H1 (cell line): ENCODE measurements at regions not wholly inside any gene's neighbourhood (a gene's known extent, or its start where the extent isn't known, plus 50 kb on each side); places are given as distances from the start of the nearest gene placed in this dataset.

Experiments used
- CTCF ChIA-PET: fragments of 300-600 bp; sonication (Branson Sonifier 250); formaldehyde crosslinking; loops from one replicate; lab custom pipeline; 2021; ENCODE audit not compliant: partially characterized antibody; lab: Charles Lee
- POLR2A ChIA-PET: fragments of 300-600 bp; sonication (Branson Sonifier 250); formaldehyde crosslinking; loops from one replicate; lab custom pipeline; 2021; ENCODE audit warnings: inconsistent platforms; ENCODE audit not compliant: partially characterized antibody; lab: Charles Lee
- DNase-seq, 2 experiments: peaks; one replicate each; pipeline versions ENCODE4 v3.0.0 to v3.0.0-alpha.2; 2010 to 2022; ENCODE audit warnings: low spot score in 2 of 2, low read depth in 1 of 2, mixed read lengths in 1 of 2
- FAIRE-seq: peaks from 2 replicates; lab custom pipeline; 2011; peaks lifted over from hg19 to GRCh38; lab: Jason Lieb, UNC
- H2AFZ ChIP-seq: 2 replicates; pipeline ENCODE4 v1.8.1; 2012; ENCODE audit warnings: low read length, inconsistent platforms
- H2AK5ac ChIP-seq: 2 replicates; pipeline ENCODE4 v1.6.1; 2013; ENCODE audit warnings: low read depth, low read length
- H2BK120ac ChIP-seq: replicated peaks from 2 replicates; pipeline ENCODE3; 2013; ENCODE audit warnings: low read depth, low read length, inconsistent platforms
- H2BK12ac ChIP-seq: 2 replicates; pipeline ENCODE4 v1.6.1; 2013; ENCODE audit warnings: low read depth, low read length
- H2BK15ac ChIP-seq: 2 replicates; pipeline ENCODE4 v1.6.1; 2013; ENCODE audit warnings: low read length
- H2BK20ac ChIP-seq: 2 replicates; pipeline ENCODE4 v1.6.1; 2013; ENCODE audit warnings: low read length
- H2BK5ac ChIP-seq: 2 replicates; pipeline ENCODE4 v1.6.1; 2013; ENCODE audit warnings: low read depth, low read length
- H3K14ac ChIP-seq: 2 replicates; pipeline ENCODE4 v1.6.1; 2013; ENCODE audit warnings: inconsistent platforms; ENCODE audit not compliant: insufficient read length
- H3K18ac ChIP-seq: 2 replicates; pipeline ENCODE4 v1.6.1; 2013; ENCODE audit warnings: low read length; ENCODE audit errors: extremely low read depth
- H3K23ac ChIP-seq: 2 replicates; pipeline ENCODE4 v1.6.1; 2013; ENCODE audit warnings: inconsistent platforms; ENCODE audit not compliant: insufficient read length
- H3K23me2 ChIP-seq: 2 replicates; pipeline ENCODE4 v1.6.1; 2013; ENCODE audit warnings: low read depth, low read length
- H3K27ac ChIP-seq: 2 replicates; pipeline ENCODE4 v1.6.1; 2011; ENCODE audit warnings: low read depth, low read length, inconsistent platforms
- H3K27me3 ChIP-seq, 4 experiments: replicated peaks in 1 of 4; 1 replicate in 1 of 4; 2 replicates in 3 of 4; pipeline versions ENCODE4 v1.6.1 to v1.8.1; 2011 to 2013; ENCODE audit warnings: low read length in 3 of 4, mild to moderate bottlenecking in 3 of 4, inconsistent platforms in 2 of 4, mixed read lengths in 2 of 4, moderate library complexity in 1 of 4; ENCODE audit not compliant: control insufficient read depth in 3 of 4, insufficient read depth in 3 of 4; ENCODE audit errors: extremely low read depth in 1 of 4
- H3K36me3 ChIP-seq, 4 experiments: 2 replicates each; pipeline versions ENCODE4 v1.6.1 to v1.8.1; 2011 to 2013; ENCODE audit warnings: mild to moderate bottlenecking in 4 of 4, low read length in 3 of 4, moderate library complexity in 2 of 4, control low read depth in 1 of 4, inconsistent platforms in 1 of 4; ENCODE audit not compliant: insufficient read depth in 4 of 4, control insufficient read depth in 2 of 4
- H3K4ac ChIP-seq: replicated peaks from 2 replicates; pipeline ENCODE3; 2013; ENCODE audit warnings: low read length, low read depth, mixed read lengths, inconsistent platforms; ENCODE audit not compliant: insufficient read length
- H3K4me1 ChIP-seq, 4 experiments: replicated peaks in 1 of 4; 1 replicate in 1 of 4; 2 replicates in 3 of 4; pipeline versions ENCODE4 v1.6.1 to v1.8.1; 2011 to 2013; ENCODE audit warnings: low read length in 3 of 4, inconsistent platforms in 2 of 4, mixed read lengths in 1 of 4; ENCODE audit not compliant: insufficient read depth in 4 of 4, control insufficient read depth in 3 of 4
- H3K4me2 ChIP-seq, 2 experiments: 2 replicates each; pipeline versions ENCODE4 v1.6.1 to v1.8.1; 2011 to 2013; ENCODE audit warnings: low read depth in 2 of 2, low read length in 2 of 2, control low read depth in 1 of 2, inconsistent platforms in 1 of 2, mild to moderate bottlenecking in 1 of 2; ENCODE audit not compliant: insufficient read depth in 1 of 2
- H3K4me3 ChIP-seq, 4 experiments: fragments of 200-600, 300-600 bp in 1 of 4; sonication (generic), shearing (Covaris generic), sonication (Bioruptor Twin) in 1 of 4; 2 replicates each; pipeline versions ENCODE4 v1.5.1 to v1.8.1; 2011 to 2016; ENCODE audit warnings: low read length in 4 of 4, low read depth in 3 of 4, control low read depth in 2 of 4, inconsistent platforms in 2 of 4, mild to moderate bottlenecking in 2 of 4, mixed read lengths in 1 of 4, moderate library complexity in 1 of 4; ENCODE audit not compliant: insufficient read depth in 2 of 4; ENCODE audit errors: extremely low read depth in 1 of 4
- H3K56ac ChIP-seq: replicated peaks from 2 replicates; pipeline ENCODE3; 2013; ENCODE audit warnings: low read depth, mild to moderate bottlenecking, mixed read lengths, low read length, inconsistent platforms; ENCODE audit not compliant: insufficient read length
- H3K79me1 ChIP-seq: 2 replicates; pipeline ENCODE4 v1.6.1; 2013; ENCODE audit warnings: low read depth, low read length, control low read depth
- H3K79me2 ChIP-seq, 2 experiments: 2 replicates each; pipeline versions ENCODE4 v1.6.1 to v1.8.1; 2012 to 2013; ENCODE audit warnings: low read length in 2 of 2, mild to moderate bottlenecking in 2 of 2, inconsistent platforms in 1 of 2; ENCODE audit not compliant: insufficient read depth in 2 of 2, control insufficient read depth in 1 of 2
- H3K9ac ChIP-seq, 4 experiments: replicated peaks in 1 of 4; 1 replicate in 1 of 4; 2 replicates in 3 of 4; pipeline versions ENCODE4 v1.6.1 to v1.8.1; 2011 to 2013; ENCODE audit warnings: low read depth in 3 of 4, low read length in 3 of 4, control low read depth in 2 of 4, mild to moderate bottlenecking in 2 of 4, moderate library complexity in 2 of 4, inconsistent platforms in 1 of 4; ENCODE audit errors: extremely low read depth in 1 of 4
- H3K9me3 ChIP-seq, 2 experiments: 2 replicates each; pipeline versions ENCODE4 v1.6.1 to v1.8.1; 2012 to 2013; ENCODE audit warnings: mild to moderate bottlenecking in 2 of 2, moderate library complexity in 2 of 2, control low read depth in 1 of 2, inconsistent platforms in 1 of 2, low read depth in 1 of 2, low read length in 1 of 2, mixed read lengths in 1 of 2; ENCODE audit not compliant: insufficient read depth in 2 of 2
- H4K20me1 ChIP-seq, 2 experiments: replicated peaks in 1 of 2; 2 replicates each; pipeline versions ENCODE3 to v1.8.1; 2011 to 2013; ENCODE audit warnings: inconsistent platforms in 2 of 2, low read length in 2 of 2, mild to moderate bottlenecking in 1 of 2; ENCODE audit not compliant: insufficient read depth in 2 of 2, control insufficient read depth in 1 of 2
- H4K5ac ChIP-seq: 2 replicates; pipeline ENCODE4 v1.6.1; 2013; ENCODE audit warnings: low read length, low read depth, mixed read lengths, inconsistent platforms; ENCODE audit not compliant: insufficient read length
- H4K8ac ChIP-seq: 2 replicates; pipeline ENCODE4 v1.8.0; 2013; ENCODE audit warnings: mild to moderate bottlenecking, moderate library complexity, low read length, inconsistent platforms; ENCODE audit not compliant: insufficient read depth; ENCODE audit errors: extremely low read depth
- H4K91ac ChIP-seq: replicated peaks from 2 replicates; pipeline ENCODE3; 2013; ENCODE audit warnings: low read length, mixed read lengths, inconsistent platforms; ENCODE audit not compliant: insufficient read length
- BRCA1 ChIP-seq: IDR thresholded peaks from 2 replicates; pipeline ENCODE4 v1.6.1; 2012; ENCODE audit warnings: low read depth, low read length, improper control_type of control experiment
- CBX8 ChIP-seq: fragments of 300-800, 300-1000 bp; sonication (generic); IDR thresholded peaks from 2 replicates; pipeline ENCODE4 v1.7.1; 2016; ENCODE audit warnings: low read depth, low read length, borderline replicate concordance
- CREB1 ChIP-seq: IDR thresholded peaks from 2 replicates; pipeline ENCODE4 v1.6.1; 2012; ENCODE audit warnings: inconsistent platforms
- GABPA ChIP-seq: IDR thresholded peaks from 2 replicates; pipeline ENCODE4 v1.6.1; 2011; ENCODE audit warnings: mild to moderate bottlenecking, low read length, moderate library complexity, borderline replicate concordance; ENCODE audit not compliant: insufficient read depth
- KDM4A ChIP-seq: IDR thresholded peaks from one replicate; pipeline ENCODE4 v1.7.1; 2012; ENCODE audit warnings: low read depth, mild to moderate bottlenecking, moderate library complexity, low read length, inconsistent platforms; ENCODE audit not compliant: severe bottlenecking
- POLR2AphosphoS5 ChIP-seq: IDR thresholded peaks from 2 replicates; pipeline ENCODE4 v1.6.1; 2011; ENCODE audit warnings: low read depth, low read length
- SIRT6 ChIP-seq: IDR thresholded peaks from one replicate; pipeline ENCODE4 v1.7.1; 2012; ENCODE audit warnings: low read length, inconsistent platforms
- SP1 ChIP-seq: IDR thresholded peaks from 2 replicates; pipeline ENCODE4 v1.6.1; 2011; ENCODE audit warnings: low read depth, low read length
- SP4 ChIP-seq: IDR thresholded peaks from 2 replicates; pipeline ENCODE4 v1.6.1; 2012; ENCODE audit warnings: low read length, inconsistent platforms
- TAF1 ChIP-seq: IDR thresholded peaks from 2 replicates; pipeline ENCODE4 v1.6.1; 2011; ENCODE audit warnings: mild to moderate bottlenecking, low read depth, low read length
- TCF12 ChIP-seq: IDR thresholded peaks from 2 replicates; pipeline ENCODE4 v1.6.1; 2011; ENCODE audit warnings: low read depth, mild to moderate bottlenecking, low read length
- WGBS, 2 experiments: shearing (Covaris generic) in 1 of 2; methylation state at CpG; one replicate each; pipeline versions ENCODE4 v1.1.6 to v1.1.7; 2013 to 2015; ENCODE audit warnings: low lambda C conversion rate in 2 of 2, mixed read lengths in 2 of 2, inconsistent platforms in 1 of 2, low coverage in 1 of 2, missing lambda C conversion rate in 1 of 2; ENCODE audit not compliant: insufficient replicate concordance in 2 of 2, insufficient coverage in 1 of 2, insufficient read length in 1 of 2; ENCODE audit errors: extremely low coverage in 1 of 2, missing lambda C conversion rate in 1 of 2; 5-methylcytosine and 5-hydroxymethylcytosine counted together
- TF ChIP-seq, protein P1 (sequence below): IDR thresholded peaks from 2 replicates; pipeline ENCODE4 v1.6.1; 2012; ENCODE audit warnings: low read length, inconsistent platforms

DNA sequence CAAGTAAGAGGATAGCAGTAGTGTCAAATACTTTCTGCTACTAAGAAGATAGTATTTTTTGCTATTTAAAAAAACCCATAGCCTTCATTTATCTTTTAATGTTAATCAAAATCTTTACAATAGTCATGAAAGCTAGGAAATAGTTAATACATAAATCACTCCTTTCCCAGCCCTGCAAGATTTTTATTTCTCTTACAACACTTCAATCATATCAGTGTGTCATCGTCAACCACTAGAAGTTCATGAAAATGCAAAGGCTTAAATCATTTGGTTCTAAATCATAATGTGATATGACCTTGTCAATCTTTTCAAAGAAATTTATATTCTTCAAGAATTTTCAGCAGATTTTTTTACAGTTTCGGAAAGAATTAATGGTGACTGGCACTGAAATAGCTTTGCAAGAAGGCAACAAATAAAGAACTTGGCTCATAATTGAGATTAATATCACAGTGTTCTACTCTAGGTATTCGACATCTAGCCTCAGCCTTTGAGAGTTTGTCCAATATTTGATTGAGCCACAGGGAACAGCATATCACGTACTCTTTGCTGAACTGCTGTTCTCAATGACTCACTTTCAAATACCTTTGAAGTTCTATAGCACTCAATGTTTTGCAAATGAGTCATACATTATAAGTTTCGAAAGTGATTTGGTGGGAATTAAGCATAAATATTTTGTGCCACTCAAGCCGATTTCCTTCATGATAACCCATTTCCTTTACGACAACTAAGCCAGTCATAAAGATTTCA, 384.0 kb upstream of the FOXG1 start:
- Histone ChIP-seq H2BK120ac (no peak overlapping the region), H3K14ac (no peak overlapping the region), H3K9me3 (no peaks in the 10 kb centered on the region), H3K9ac (no peak overlapping the region), H3K36me3 (no peaks in the 10 kb centered on the region), H3K79me1 (no peaks in the 10 kb centered on the region), H3K4me1 (no peaks in the 10 kb centered on the region), H3K4me3 (no peak overlapping the region), H4K91ac (no peak overlapping the region), H3K4ac (no peak overlapping the region), H3K27me3 (peaks cover 0 to 3% (median 0%) of the 10 kb centered on the region in 4 experiments; a peak in 2 of 7 replicates), H2BK12ac (no peak overlapping the region), H2BK5ac (no peak overlapping the region), H3K23ac (no peak overlapping the region), H3K27ac (no peak overlapping the region), H2BK15ac (no peak overlapping the region), H2AFZ (no peak overlapping the region), H3K56ac (no peak overlapping the region), H3K4me2 (no peak overlapping the region), H3K23me2 (no peaks in the 10 kb centered on the region), H3K18ac (no peak overlapping the region), H2AK5ac (no peak overlapping the region), H4K5ac (no peak overlapping the region), H2BK20ac (no peak overlapping the region), H4K20me1 (no peaks in the 10 kb centered on the region), H4K8ac (no peak overlapping the region), H3K79me2 (no peaks in the 10 kb centered on the region)
- ChIA-PET POLR2A (no interaction called here), CTCF (interaction anchor here (0.8 kb wide), 1 partner anchor 67 kb away, joined by 3 read pairs; no protein-coding TSS in a partner anchor)
- WGBS, 2 experiments, result 93% methylated on average over 7 of the region's 7 CpGs; no CpG with 5 or more reads in 1 of the 2 experiments
- FAIRE-seq, result no peak
- no peak for DNase-seq
- TF ChIP-seq CREB1 (no peak), KDM4A (no peak), SP4 (no peak), TAF1 (no peak), TCF12 (no peak), GABPA (no peak), SIRT6 (no peak), BRCA1 (no peak), CBX8 (no peak), SP1 (no peak), POLR2AphosphoS5 (no peak)
- TF ChIP-seq, protein P1, sequence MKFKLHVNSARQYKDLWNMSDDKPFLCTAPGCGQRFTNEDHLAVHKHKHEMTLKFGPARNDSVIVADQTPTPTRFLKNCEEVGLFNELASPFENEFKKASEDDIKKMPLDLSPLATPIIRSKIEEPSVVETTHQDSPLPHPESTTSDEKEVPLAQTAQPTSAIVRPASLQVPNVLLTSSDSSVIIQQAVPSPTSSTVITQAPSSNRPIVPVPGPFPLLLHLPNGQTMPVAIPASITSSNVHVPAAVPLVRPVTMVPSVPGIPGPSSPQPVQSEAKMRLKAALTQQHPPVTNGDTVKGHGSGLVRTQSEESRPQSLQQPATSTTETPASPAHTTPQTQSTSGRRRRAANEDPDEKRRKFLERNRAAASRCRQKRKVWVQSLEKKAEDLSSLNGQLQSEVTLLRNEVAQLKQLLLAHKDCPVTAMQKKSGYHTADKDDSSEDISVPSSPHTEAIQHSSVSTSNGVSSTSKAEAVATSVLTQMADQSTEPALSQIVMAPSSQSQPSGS, result no peak
